ENCODE measurements at regions not wholly inside any gene's neighbourhood (a gene's known extent, or its start where the extent isn't known, plus 50 kb on each side); places are given as distances from the start of the nearest gene placed in this dataset.
"Not testable (repeated sequence)": the region's sequence is repeated elsewhere in the genome, so short reads cannot be mapped to it uniquely, and the experiment has no call there.

GRCh38 chr10:81594991-81595390, 280.0 kb upstream of the NRG3 start:
- no peaks in the 10 kb centered on the region for H3K36me3 ChIP-seq (ENCODE audit: control insufficient read depth in 3 of 3, insufficient read depth in 3 of 3, low read length in 3 of 3)
- H3K27ac ChIP-seq (ENCODE audit: low read depth, low read length): no peak overlapping the region
- H3K4me3 ChIP-seq (ENCODE audit: low read length in 3 of 3): no peak overlapping the region
- H3K9me3 ChIP-seq (ENCODE audit: control insufficient read depth in 3 of 3, low read length in 3 of 3): peaks cover 0 to 3% (median 3%) of the 10 kb centered on the region in 3 donors
- H3K4me1 ChIP-seq (ENCODE audit: control insufficient read depth in 3 of 3, insufficient read depth in 3 of 3, low read length in 3 of 3): no peaks in the 10 kb centered on the region
- no peaks in the 10 kb centered on the region for H3K27me3 ChIP-seq (ENCODE audit: control insufficient read depth in 3 of 3, insufficient read depth in 3 of 3, low read length in 3 of 3)
- H3K9ac ChIP-seq (ENCODE audit: low read depth in 1 of 3, low read length in 3 of 3): no peak overlapping the region

DNA sequence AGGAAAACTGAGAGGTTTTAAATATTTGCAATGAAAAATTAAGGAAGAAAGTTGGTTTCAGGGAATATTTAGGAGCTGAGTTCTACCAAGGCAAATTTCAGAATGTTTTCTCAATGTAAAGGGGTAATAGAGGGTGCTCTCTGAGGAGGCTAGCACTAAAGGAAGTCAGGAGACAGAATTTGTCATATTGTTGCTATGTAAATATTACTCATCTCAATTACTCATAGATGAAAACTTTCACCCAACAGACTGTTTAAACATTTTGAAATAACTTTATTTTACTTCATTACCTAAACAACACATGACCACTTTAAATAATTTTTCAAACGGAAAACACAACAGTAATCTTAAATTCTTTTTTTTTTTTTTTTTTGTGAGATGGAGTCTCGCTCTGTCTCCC, 274.8 kb upstream of the NRG3 start:
- no peaks in the 10 kb centered on the region for H3K4me1 ChIP-seq (ENCODE audit: control insufficient read depth in 3 of 3, insufficient read depth in 3 of 3, low read length in 3 of 3)
- no peaks in the 10 kb centered on the region for H3K36me3 ChIP-seq (ENCODE audit: control insufficient read depth in 3 of 3, insufficient read depth in 3 of 3, low read length in 3 of 3)
- H3K4me3 ChIP-seq (ENCODE audit: low read length in 3 of 3): no peak overlapping the region
- no peak overlapping the region for H3K27ac ChIP-seq (ENCODE audit: low read depth, low read length)
- no peaks in the 10 kb centered on the region for H3K9me3 ChIP-seq (ENCODE audit: control insufficient read depth in 3 of 3, low read length in 3 of 3)
- no peak overlapping the region for H3K9ac ChIP-seq (ENCODE audit: low read depth in 1 of 3, low read length in 3 of 3)
- H3K27me3 ChIP-seq (ENCODE audit: control insufficient read depth in 3 of 3, insufficient read depth in 3 of 3, low read length in 3 of 3): no peaks in the 10 kb centered on the region

DNA sequence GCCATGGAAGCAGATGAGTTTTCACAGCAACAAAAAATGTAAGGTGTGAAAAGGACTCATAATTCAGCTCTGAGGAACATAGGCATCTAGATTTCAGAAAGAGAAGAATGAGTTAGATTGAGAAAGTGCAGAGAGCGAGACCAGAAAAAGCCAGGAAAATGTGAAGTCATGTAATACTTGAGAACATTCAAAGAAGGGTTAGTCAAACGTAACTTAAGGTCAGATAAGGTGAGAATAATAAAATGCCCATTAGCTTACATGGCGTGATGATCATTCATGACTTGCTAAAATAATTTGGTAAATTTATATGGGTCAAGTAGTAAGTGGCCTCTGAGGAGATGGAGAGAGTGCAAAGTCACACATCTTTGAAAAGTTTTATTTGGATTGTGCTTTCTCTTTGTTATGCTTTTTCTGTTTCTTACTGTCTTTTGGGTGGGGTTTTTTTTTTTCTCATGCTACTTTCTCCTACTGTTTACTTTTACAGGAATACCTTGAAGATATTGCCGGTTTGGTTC, 271.8 kb upstream of the NRG3 start:
- no peaks in the 10 kb centered on the region for H3K36me3 ChIP-seq (ENCODE audit: control insufficient read depth in 3 of 3, insufficient read depth in 3 of 3, low read length in 3 of 3)
- H3K4me3 ChIP-seq (ENCODE audit: low read length in 3 of 3): no peak overlapping the region
- H3K27ac ChIP-seq (ENCODE audit: low read depth, low read length): no peak overlapping the region
- H3K9me3 ChIP-seq (ENCODE audit: control insufficient read depth in 3 of 3, low read length in 3 of 3): no peaks in the 10 kb centered on the region
- no peaks in the 10 kb centered on the region for H3K27me3 ChIP-seq (ENCODE audit: control insufficient read depth in 3 of 3, insufficient read depth in 3 of 3, low read length in 3 of 3)
- no peak overlapping the region for H3K9ac ChIP-seq (ENCODE audit: low read depth in 1 of 3, low read length in 3 of 3)
- H3K4me1 ChIP-seq (ENCODE audit: control insufficient read depth in 3 of 3, insufficient read depth in 3 of 3, low read length in 3 of 3): no peaks in the 10 kb centered on the region

GRCh38 chr10:81644485-81644884, 230.5 kb upstream of the NRG3 start:
- not testable (repeated sequence) for H3K4me3 ChIP-seq (ENCODE audit: low read length in 3 of 3); H3K36me3 ChIP-seq (ENCODE audit: control insufficient read depth in 3 of 3, insufficient read depth in 3 of 3, low read length in 3 of 3); H3K4me1 ChIP-seq (ENCODE audit: control insufficient read depth in 3 of 3, insufficient read depth in 3 of 3, low read length in 3 of 3); H3K9me3 ChIP-seq (ENCODE audit: control insufficient read depth in 3 of 3, low read length in 3 of 3); H3K9ac ChIP-seq (ENCODE audit: low read depth in 1 of 3, low read length in 3 of 3); H3K27ac ChIP-seq (ENCODE audit: low read depth, low read length); H3K27me3 ChIP-seq (ENCODE audit: control insufficient read depth in 3 of 3, insufficient read depth in 3 of 3, low read length in 3 of 3)

DNA sequence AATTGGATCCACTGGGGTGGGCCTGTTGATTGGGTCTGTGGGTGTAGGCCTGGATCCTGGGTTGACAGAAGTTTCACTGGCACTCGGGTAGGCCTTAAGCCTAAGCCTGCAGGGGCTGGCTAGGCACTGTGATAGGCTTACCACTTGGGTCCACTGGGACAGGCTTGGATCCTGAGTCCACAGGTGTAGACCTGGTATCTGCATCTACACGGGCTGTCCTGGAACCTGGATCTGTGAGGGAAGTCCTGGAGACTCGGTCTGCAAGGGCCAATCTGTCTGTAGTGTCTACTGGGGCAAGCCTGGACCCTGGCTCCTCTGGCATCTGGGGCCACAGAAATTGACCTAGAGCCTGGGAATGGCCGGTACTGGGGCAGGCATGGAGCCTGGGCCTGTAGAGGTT, 219.0 kb upstream of the NRG3 start:
- Histone ChIP-seq H3K9ac (ENCODE audit: low read depth in 1 of 3, low read length in 3 of 3) (no peak overlapping the region), H3K27ac (ENCODE audit: low read depth, low read length) (no peak overlapping the region), H3K4me1 (ENCODE audit: control insufficient read depth in 3 of 3, insufficient read depth in 3 of 3, low read length in 3 of 3) (no peaks in the 10 kb centered on the region), H3K36me3 (ENCODE audit: control insufficient read depth in 3 of 3, insufficient read depth in 3 of 3, low read length in 3 of 3) (no peaks in the 10 kb centered on the region), H3K9me3 (ENCODE audit: control insufficient read depth in 3 of 3, low read length in 3 of 3) (no peaks in the 10 kb centered on the region), H3K4me3 (ENCODE audit: low read length in 3 of 3) (no peak overlapping the region), H3K27me3 (ENCODE audit: control insufficient read depth in 3 of 3, insufficient read depth in 3 of 3, low read length in 3 of 3) (no peaks in the 10 kb centered on the region)

DNA sequence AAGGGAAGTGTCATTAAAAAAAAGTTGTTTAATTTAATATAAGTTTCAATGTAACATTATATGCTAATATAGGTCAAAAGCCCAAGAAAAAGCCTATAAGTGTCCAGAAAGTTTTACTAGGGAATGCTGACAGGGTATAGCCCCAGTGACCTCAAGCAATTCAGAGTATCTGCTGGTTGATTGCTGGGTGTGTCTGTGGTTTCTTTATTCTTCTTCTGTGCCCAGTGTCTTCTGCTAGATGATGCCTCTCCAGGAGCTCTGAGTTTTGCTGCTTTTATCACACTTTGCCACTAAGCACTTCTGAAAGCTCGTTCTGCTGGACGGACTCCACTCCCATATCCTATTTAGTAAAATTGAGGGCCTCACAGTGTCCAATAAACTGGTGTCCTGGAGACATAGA, 212.2 kb upstream of the NRG3 start:
- Histone ChIP-seq H3K9ac (ENCODE audit: low read depth in 1 of 3, low read length in 3 of 3) (no peak overlapping the region), H3K4me1 (ENCODE audit: control insufficient read depth in 3 of 3, insufficient read depth in 3 of 3, low read length in 3 of 3) (no peaks in the 10 kb centered on the region), H3K9me3 (ENCODE audit: control insufficient read depth in 3 of 3, low read length in 3 of 3) (peaks cover 0 to 2% (median 0%) of the 10 kb centered on the region in 3 donors), H3K36me3 (ENCODE audit: control insufficient read depth in 3 of 3, insufficient read depth in 3 of 3, low read length in 3 of 3) (no peaks in the 10 kb centered on the region), H3K4me3 (ENCODE audit: low read length in 3 of 3) (no peak overlapping the region), H3K27ac (ENCODE audit: low read depth, low read length) (no peak overlapping the region), H3K27me3 (ENCODE audit: control insufficient read depth in 3 of 3, insufficient read depth in 3 of 3, low read length in 3 of 3) (no peaks in the 10 kb centered on the region)

GRCh38 chr10:81664800-81665199, 210.2 kb upstream of the NRG3 start:
- not testable (repeated sequence) for H3K4me1 ChIP-seq (ENCODE audit: control insufficient read depth in 3 of 3, insufficient read depth in 3 of 3, low read length in 3 of 3); H3K9me3 ChIP-seq (ENCODE audit: control insufficient read depth in 3 of 3, low read length in 3 of 3); H3K4me3 ChIP-seq (ENCODE audit: low read length in 3 of 3); H3K27me3 ChIP-seq (ENCODE audit: control insufficient read depth in 3 of 3, insufficient read depth in 3 of 3, low read length in 3 of 3); H3K27ac ChIP-seq (ENCODE audit: low read depth, low read length); H3K36me3 ChIP-seq (ENCODE audit: control insufficient read depth in 3 of 3, insufficient read depth in 3 of 3, low read length in 3 of 3); H3K9ac ChIP-seq (ENCODE audit: low read depth in 1 of 3, low read length in 3 of 3)

DNA sequence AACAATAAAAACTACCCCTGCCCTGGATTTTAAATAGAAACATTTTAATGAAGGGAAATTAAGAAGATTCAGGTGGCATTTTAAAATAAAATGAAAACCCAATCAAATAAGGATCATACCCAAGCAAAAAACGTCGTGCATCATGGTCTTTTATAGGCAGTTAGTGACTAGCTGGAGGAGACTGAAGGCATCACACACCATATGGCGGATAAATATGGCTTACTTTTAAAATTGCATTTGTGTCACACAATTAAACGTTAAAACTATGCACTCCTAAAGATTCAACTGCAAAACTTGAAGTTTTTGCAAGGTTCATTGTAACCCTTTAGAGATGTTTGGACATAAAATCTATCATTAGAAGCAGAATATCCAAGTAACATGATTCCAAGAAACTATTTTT, 200.1 kb upstream of the NRG3 start:
- H3K27me3 ChIP-seq (ENCODE audit: control insufficient read depth in 3 of 3, insufficient read depth in 3 of 3, low read length in 3 of 3): no peaks in the 10 kb centered on the region
- no peaks in the 10 kb centered on the region for H3K9me3 ChIP-seq (ENCODE audit: control insufficient read depth in 3 of 3, low read length in 3 of 3)
- H3K9ac ChIP-seq (ENCODE audit: low read depth in 1 of 3, low read length in 3 of 3): no peak overlapping the region
- H3K4me3 ChIP-seq (ENCODE audit: low read length in 3 of 3): no peak overlapping the region
- H3K27ac ChIP-seq (ENCODE audit: low read depth, low read length): no peak overlapping the region
- H3K36me3 ChIP-seq (ENCODE audit: control insufficient read depth in 3 of 3, insufficient read depth in 3 of 3, low read length in 3 of 3): no peaks in the 10 kb centered on the region
- H3K4me1 ChIP-seq (ENCODE audit: control insufficient read depth in 3 of 3, insufficient read depth in 3 of 3, low read length in 3 of 3): no peaks in the 10 kb centered on the region

- Histone ChIP-seq H3K36me3 (ENCODE audit: control insufficient read depth in 3 of 3, insufficient read depth in 3 of 3, low read length in 3 of 3) (no peaks in the 10 kb centered on the region), H3K27me3 (ENCODE audit: control insufficient read depth in 3 of 3, insufficient read depth in 3 of 3, low read length in 3 of 3) (no peaks in the 10 kb centered on the region), H3K9ac (ENCODE audit: low read depth in 1 of 3, low read length in 3 of 3) (no peak overlapping the region), H3K27ac (ENCODE audit: low read depth, low read length) (no peak overlapping the region), H3K4me3 (ENCODE audit: low read length in 3 of 3) (no peak overlapping the region), H3K4me1 (ENCODE audit: control insufficient read depth in 3 of 3, insufficient read depth in 3 of 3, low read length in 3 of 3) (no peaks in the 10 kb centered on the region), H3K9me3 (ENCODE audit: control insufficient read depth in 3 of 3, low read length in 3 of 3) (no peaks in the 10 kb centered on the region)
These were observed 195.7 kb upstream of the NRG3 start for GRCh38 chr10:81679291-81679690.

GRCh38 chr10:81680359-81680758, 194.6 kb upstream of the NRG3 start:
- no peak overlapping the region for H3K9ac ChIP-seq (ENCODE audit: low read depth in 1 of 3, low read length in 3 of 3)
- H3K9me3 ChIP-seq (ENCODE audit: control insufficient read depth in 3 of 3, low read length in 3 of 3): no peaks in the 10 kb centered on the region
- H3K27ac ChIP-seq (ENCODE audit: low read depth, low read length): no peak overlapping the region
- H3K27me3 ChIP-seq (ENCODE audit: control insufficient read depth in 3 of 3, insufficient read depth in 3 of 3, low read length in 3 of 3): no peaks in the 10 kb centered on the region
- H3K4me1 ChIP-seq (ENCODE audit: control insufficient read depth in 3 of 3, insufficient read depth in 3 of 3, low read length in 3 of 3): no peaks in the 10 kb centered on the region
- no peaks in the 10 kb centered on the region for H3K36me3 ChIP-seq (ENCODE audit: control insufficient read depth in 3 of 3, insufficient read depth in 3 of 3, low read length in 3 of 3)
- H3K4me3 ChIP-seq (ENCODE audit: low read length in 3 of 3): no peak overlapping the region

GRCh38 chr10:81688459-81688858, 186.5 kb upstream of the NRG3 start:
- Histone ChIP-seq H3K9me3 (ENCODE audit: control insufficient read depth in 3 of 3, low read length in 3 of 3) (no peaks in the 10 kb centered on the region), H3K27ac (ENCODE audit: low read depth, low read length) (no peak overlapping the region), H3K27me3 (ENCODE audit: control insufficient read depth in 3 of 3, insufficient read depth in 3 of 3, low read length in 3 of 3) (no peaks in the 10 kb centered on the region), H3K9ac (ENCODE audit: low read depth in 1 of 3, low read length in 3 of 3) (no peak overlapping the region), H3K36me3 (ENCODE audit: control insufficient read depth in 3 of 3, insufficient read depth in 3 of 3, low read length in 3 of 3) (no peaks in the 10 kb centered on the region), H3K4me1 (ENCODE audit: control insufficient read depth in 3 of 3, insufficient read depth in 3 of 3, low read length in 3 of 3) (no peaks in the 10 kb centered on the region), H3K4me3 (ENCODE audit: low read length in 3 of 3) (no peak overlapping the region)
